CD14-positive monocyte (primary cell): ENCODE measurements at regions not wholly inside any gene's neighbourhood (a gene's known extent, or its start where the extent isn't known, plus 50 kb on each side); places are given as distances from the start of the nearest gene placed in this dataset.

Experiments
- DNase-seq, 3 donors: peaks; one replicate each; pipeline ENCODE4 v3.0.0-alpha.2; 2011 to 2022
- H2AFZ ChIP-seq: 2 replicates; pipeline ENCODE4 v1.6.0; 2012; ENCODE audit warnings: mild to moderate bottlenecking, low read depth, low read length, inconsistent platforms; ENCODE audit not compliant: insufficient read depth, poor library complexity, severe bottlenecking
- H3K27ac ChIP-seq, 2 donors: 1 replicate in 1 of 2; 2 replicates in 1 of 2; pipeline ENCODE4 v1.5.1; 2012 to 2013; ENCODE audit warnings: low read length in 2 of 2, control low read depth in 1 of 2, inconsistent platforms in 1 of 2, low read depth in 1 of 2, mild to moderate bottlenecking in 1 of 2
- H3K27me3 ChIP-seq, 2 donors: one replicate each; pipeline versions ENCODE4 v1.6.0 to v1.6.1; 2011 to 2013; ENCODE audit warnings: low read length in 2 of 2; ENCODE audit not compliant: control insufficient read depth in 2 of 2, insufficient read depth in 2 of 2
- H3K36me3 ChIP-seq, 2 donors: replicated peaks in 1 of 2; 1 replicate in 1 of 2; 2 replicates in 1 of 2; pipeline versions ENCODE4 v1.5.1 to v1.6.1; 2012 to 2013; ENCODE audit warnings: low read length in 2 of 2, control low read depth in 1 of 2, inconsistent platforms in 1 of 2, mild to moderate bottlenecking in 1 of 2; ENCODE audit not compliant: insufficient read depth in 2 of 2, control insufficient read depth in 1 of 2
- H3K4me1 ChIP-seq, 2 donors: 1 replicate in 1 of 2; 2 replicates in 1 of 2; pipeline versions ENCODE4 v1.5.1 to v1.6.1; 2012 to 2013; ENCODE audit warnings: low read length in 2 of 2, control low read depth in 1 of 2, inconsistent platforms in 1 of 2, mild to moderate bottlenecking in 1 of 2, moderate library complexity in 1 of 2; ENCODE audit not compliant: insufficient read depth in 2 of 2, control insufficient read depth in 1 of 2
- H3K4me2 ChIP-seq: replicated peaks from 2 replicates; pipeline ENCODE3; 2012; ENCODE audit warnings: low read length, moderate library complexity, mild to moderate bottlenecking; ENCODE audit not compliant: poor library complexity, severe bottlenecking; ENCODE audit errors: extremely low read depth
- H3K4me3 ChIP-seq, 3 experiments: fragments of 200-600 bp in 1 of 3; sonication (generic) in 1 of 3; replicated peaks in 1 of 3; 1 replicate in 2 of 3; 2 replicates in 1 of 3; pipeline ENCODE4 v1.5.1; 2011 to 2013; ENCODE audit warnings: low read length in 3 of 3, mild to moderate bottlenecking in 3 of 3, control low read depth in 2 of 3, low read depth in 2 of 3, inconsistent platforms in 1 of 3, moderate library complexity in 1 of 3
- H3K79me2 ChIP-seq: 2 replicates; pipeline ENCODE4 v1.6.0; 2012; ENCODE audit warnings: mild to moderate bottlenecking, control low read depth, inconsistent platforms, low read length, moderate library complexity; ENCODE audit not compliant: insufficient read depth
- H3K9ac ChIP-seq: 2 replicates; pipeline ENCODE4 v1.6.0; 2017; ENCODE audit warnings: low read length, mild to moderate bottlenecking; ENCODE audit not compliant: insufficient read depth, poor library complexity, severe bottlenecking
- H3K9me3 ChIP-seq, 2 donors: replicated peaks in 1 of 2; 1 replicate in 1 of 2; 2 replicates in 1 of 2; pipeline versions ENCODE4 v1.5.1 to v1.6.1; 2012 to 2013; ENCODE audit warnings: low read length in 2 of 2, control low read depth in 1 of 2; ENCODE audit not compliant: control insufficient read depth in 1 of 2, insufficient read depth in 1 of 2
- H4K20me1 ChIP-seq: 2 replicates; pipeline ENCODE4 v1.6.0; 2012; ENCODE audit warnings: mild to moderate bottlenecking, low read length, control low read depth, moderate library complexity; ENCODE audit not compliant: insufficient read depth
- H3K27ac Mint-ChIP-seq, 7 donors: one replicate each; pipeline ENCODE4 v1.8.0; 2020; ENCODE audit warnings: mild to moderate bottlenecking in 7 of 7, mixed read lengths in 7 of 7, moderate library complexity in 6 of 7, inconsistent platforms in 2 of 7
- H3K27me3 Mint-ChIP-seq, 3 donors: one replicate each; pipeline ENCODE4 v1.8.0; 2021 to 2022; ENCODE audit warnings: low read depth in 3 of 3, mild to moderate bottlenecking in 3 of 3, mixed read lengths in 3 of 3, moderate library complexity in 3 of 3, inconsistent platforms in 1 of 3
- H3K36me3 Mint-ChIP-seq, 2 donors: one replicate each; pipeline ENCODE4 v1.8.0; 2020; ENCODE audit warnings: mixed read lengths in 2 of 2, inconsistent platforms in 1 of 2, mild to moderate bottlenecking in 1 of 2
- H3K4me1 Mint-ChIP-seq: one replicate; pipeline ENCODE4 v1.8.0; 2020; ENCODE audit warnings: mild to moderate bottlenecking, mixed read lengths
- H3K4me3 Mint-ChIP-seq, 2 donors: one replicate each; pipeline ENCODE4 v1.8.0; 2020; ENCODE audit warnings: mild to moderate bottlenecking in 2 of 2, mixed read lengths in 2 of 2, moderate library complexity in 1 of 2
- H3K9me3 Mint-ChIP-seq, 7 donors: one replicate each; pipeline ENCODE4 v1.8.0; 2020 to 2022; ENCODE audit warnings: mixed read lengths in 7 of 7, mild to moderate bottlenecking in 6 of 7, moderate library complexity in 6 of 7, inconsistent platforms in 2 of 7
- CTCF ChIP-seq: fragments of 200-600 bp; IDR thresholded peaks from one replicate; pipeline ENCODE4 v1.8.0; 2022; ENCODE audit warnings: antibody characterized with exemption, mild to moderate bottlenecking
- WGBS: methylation state at CpG from one replicate; pipeline ENCODE4 v1.1.5; 2013; ENCODE audit warnings: missing lambda C conversion rate; ENCODE audit not compliant: insufficient coverage; 5-methylcytosine and 5-hydroxymethylcytosine counted together
- intact Hi-C, 2 donors: fragments of 100-400 bp; cut with micrococcal nuclease; formaldehyde crosslinking; loops; one replicate each; pipeline versions ENCODE4 v1.15.0 to v1.15.1; 2023

- H3K4me3 Mint-ChIP-seq = no peak overlapping the region
- Histone ChIP-seq H3K4me3 (no peak overlapping the region), H3K79me2 (no peaks in the 10 kb centered on the region), H3K9me3 (no peaks in the 10 kb centered on the region), H3K36me3 (no peaks in the 10 kb centered on the region), H3K4me2 (no peak overlapping the region), H3K27ac (no peak overlapping the region), H2AFZ (no peak overlapping the region), H3K27me3 (no peaks in the 10 kb centered on the region), H4K20me1 (no peaks in the 10 kb centered on the region), H3K9ac (no peak overlapping the region), H3K4me1 (no peaks in the 10 kb centered on the region)
- WGBS = 77% methylated on average over 23 of the region's 23 CpGs
- H3K9me3 Mint-ChIP-seq = peaks cover 0 to 4% (median 0%) of the 10 kb centered on the region in 7 donors
- H3K36me3 Mint-ChIP-seq = no peaks in the 10 kb centered on the region
- intact Hi-C loops = no loop called here
- H3K27me3 Mint-ChIP-seq = peaks cover 2 to 9% (median 9%) of the 10 kb centered on the region in 3 donors
- no peak overlapping the region for H3K27ac Mint-ChIP-seq
- H3K4me1 Mint-ChIP-seq = peaks cover 4% of the 10 kb centered on the region
- no peak for TF ChIP-seq CTCF
- no peak for DNase-seq
Observed at GRCh38 chr2:3126911-3127621, 250.6 kb downstream of the EIPR1 start.

DNA sequence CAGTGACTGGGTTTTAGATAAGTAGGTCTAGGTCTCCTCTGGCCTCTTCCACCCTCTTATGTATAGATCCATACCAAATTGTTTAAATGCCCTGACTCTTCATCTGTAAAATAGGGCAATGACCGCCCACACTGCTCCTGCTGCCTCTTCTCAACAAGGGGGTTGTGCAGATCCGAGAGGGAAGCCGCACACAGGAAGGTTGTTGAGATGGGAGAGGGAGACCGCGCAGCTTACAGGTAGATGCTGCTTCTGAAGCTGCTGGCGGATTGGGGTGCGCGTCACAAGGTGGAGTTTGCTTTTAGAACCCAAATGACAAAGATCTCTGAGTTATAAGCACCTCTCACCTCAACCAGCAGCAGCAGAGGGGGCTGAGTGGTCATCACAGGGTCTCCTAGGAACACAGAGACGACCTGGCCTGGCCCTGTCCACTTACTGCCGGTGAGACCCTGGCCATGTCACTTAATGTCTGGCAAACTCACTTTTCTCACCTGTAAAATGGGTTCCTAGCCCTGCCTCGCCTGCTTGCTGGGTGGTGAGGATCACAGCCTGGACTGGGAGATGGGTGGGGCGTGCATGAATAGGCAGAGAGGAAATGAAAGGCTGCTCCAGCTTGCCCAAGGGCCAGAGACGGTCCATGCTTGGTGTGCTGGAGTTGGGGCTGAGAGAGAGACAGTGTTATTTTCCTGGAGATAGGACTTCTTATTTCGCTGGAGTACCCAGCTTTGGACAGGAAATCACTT lies 251.3 kb downstream of the EIPR1 start:
- no peaks in the 10 kb centered on the region for H3K9me3 ChIP-seq
- H3K36me3 ChIP-seq = no peaks in the 10 kb centered on the region
- no peaks in the 10 kb centered on the region for H3K27me3 ChIP-seq
- H3K4me2 ChIP-seq = no peak overlapping the region
- H3K27ac ChIP-seq = no peak overlapping the region
- H3K9ac ChIP-seq = no peak overlapping the region
- H3K4me1 ChIP-seq = no peaks in the 10 kb centered on the region
- Mint-ChIP-seq H3K4me3 (no peak overlapping the region), H3K36me3 (no peaks in the 10 kb centered on the region), H3K4me1 (peaks cover 1% of the 10 kb centered on the region), H3K27ac (no peak overlapping the region), H3K27me3 (peaks cover 2 to 12% (median 4%) of the 10 kb centered on the region in 3 donors), H3K9me3 (peaks cover 0 to 3% (median 0%) of the 10 kb centered on the region in 7 donors)
- WGBS = 80% methylated on average over 8 of the region's 14 CpGs
- TF ChIP-seq CTCF = no peak
- intact Hi-C loops = no loop called here
- no peak for DNase-seq
- H3K4me3 ChIP-seq = no peak overlapping the region
- no peak overlapping the region for H2AFZ ChIP-seq
- H3K79me2 ChIP-seq = no peaks in the 10 kb centered on the region
- H4K20me1 ChIP-seq = no peaks in the 10 kb centered on the region
